NCI-H446 (cell line): ENCODE measurements at regions not wholly inside any gene's neighbourhood (a gene's known extent, or its start where the extent isn't known, plus 50 kb on each side); places are given as distances from the start of the nearest gene placed in this dataset.

Experiments
- DNase-seq, 2 experiments: peaks; one replicate each; lab custom pipeline; 2025; lab: John Stamatoyannopoulos, UW

DNA sequence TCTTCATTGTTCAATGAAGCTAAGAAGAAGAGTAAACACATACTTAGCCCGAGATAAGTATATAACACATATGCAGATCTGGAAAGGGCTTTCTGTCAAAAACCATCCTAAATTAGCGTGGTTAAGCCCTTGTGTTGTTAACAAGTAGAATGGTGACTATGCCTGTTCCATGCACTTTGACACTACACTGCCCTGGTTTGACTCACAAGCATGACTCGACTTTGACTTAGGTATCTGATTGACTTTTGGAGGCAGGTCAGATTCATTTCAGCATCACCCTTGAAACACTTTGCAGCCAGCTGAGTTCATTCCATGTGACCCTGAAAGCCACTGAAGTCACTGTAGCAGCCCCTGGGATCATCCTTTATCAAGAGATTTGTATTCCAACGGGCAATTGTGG is 239.8 kb downstream of the TBX18 start:
- no peak for DNase-seq

DNA sequence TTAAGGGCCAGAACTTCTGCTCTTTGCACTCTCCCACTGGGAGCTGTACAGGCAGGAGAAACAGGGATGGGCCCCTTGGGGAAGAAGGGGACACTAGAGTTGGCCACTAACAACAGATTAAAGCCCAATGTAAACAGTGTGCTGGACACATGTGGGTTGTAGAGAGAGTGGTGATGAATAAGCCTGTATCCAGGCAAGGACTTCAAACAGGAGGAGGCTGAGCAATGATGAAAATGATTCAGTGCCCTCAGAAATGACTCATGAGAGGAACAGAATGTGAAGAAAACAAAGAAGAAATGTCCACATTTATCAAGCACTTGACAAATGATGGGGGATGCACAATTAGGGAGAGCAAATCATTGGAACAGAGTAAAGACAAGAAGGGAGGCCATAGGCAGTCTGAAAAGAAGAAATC is 242.3 kb downstream of the TBX18 start:
- DNase-seq, result no peak

DNA sequence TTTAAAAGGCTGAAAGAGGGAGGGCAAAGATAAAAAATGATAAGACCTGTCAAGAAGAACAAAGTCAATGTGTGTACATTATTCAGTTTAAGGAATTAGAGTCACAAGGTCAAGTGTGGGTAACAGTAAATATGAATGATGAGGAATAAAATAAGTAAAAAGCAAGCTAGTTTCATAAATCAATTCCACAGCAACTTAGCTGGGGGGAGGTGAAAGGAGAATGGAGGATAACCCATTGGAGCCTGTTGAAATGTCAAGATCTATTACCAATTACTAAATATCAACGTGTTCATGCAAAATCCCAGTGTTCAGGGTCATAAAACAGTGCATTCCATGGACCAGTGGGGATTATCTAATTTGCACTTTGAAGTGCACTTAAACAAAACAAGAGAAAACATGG is 242.9 kb downstream of the TBX18 start:
- no peak for DNase-seq

DNA sequence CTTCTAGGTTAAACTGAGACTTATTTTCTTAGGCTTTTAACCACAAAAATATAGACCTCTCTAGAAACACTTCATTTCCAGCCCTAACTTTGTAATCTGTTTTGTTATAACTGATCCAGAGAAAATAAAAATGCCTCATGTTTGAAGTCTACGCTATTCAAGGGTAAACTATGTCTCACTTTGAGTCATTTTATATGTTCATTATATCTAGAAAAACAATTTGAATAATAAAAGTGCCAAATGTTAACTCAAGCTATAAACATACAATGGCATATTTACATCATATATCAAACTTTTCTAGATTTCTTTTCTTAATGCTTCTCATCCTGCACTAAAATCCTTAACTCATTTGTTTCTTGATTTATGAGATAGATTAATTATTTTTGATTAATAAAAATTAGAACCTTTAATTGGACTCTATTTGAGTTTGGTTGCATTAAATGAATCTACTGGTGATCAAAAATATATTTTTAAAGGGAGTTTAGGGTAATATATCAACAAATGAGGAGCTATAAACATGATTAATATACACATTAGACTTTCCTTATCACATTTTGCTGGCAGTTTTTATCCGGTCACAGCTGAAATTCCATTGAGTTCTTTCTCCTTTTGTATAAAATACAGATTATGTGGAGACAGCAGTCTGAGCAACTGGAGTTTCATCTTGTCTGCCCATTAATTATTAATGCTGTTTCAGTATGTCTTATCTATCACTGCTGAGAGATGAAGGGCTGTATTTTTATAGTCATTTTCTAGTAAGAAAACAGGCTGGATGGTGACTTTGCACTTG is 246.5 kb downstream of the TBX18 start:
- no peak for DNase-seq

DNA sequence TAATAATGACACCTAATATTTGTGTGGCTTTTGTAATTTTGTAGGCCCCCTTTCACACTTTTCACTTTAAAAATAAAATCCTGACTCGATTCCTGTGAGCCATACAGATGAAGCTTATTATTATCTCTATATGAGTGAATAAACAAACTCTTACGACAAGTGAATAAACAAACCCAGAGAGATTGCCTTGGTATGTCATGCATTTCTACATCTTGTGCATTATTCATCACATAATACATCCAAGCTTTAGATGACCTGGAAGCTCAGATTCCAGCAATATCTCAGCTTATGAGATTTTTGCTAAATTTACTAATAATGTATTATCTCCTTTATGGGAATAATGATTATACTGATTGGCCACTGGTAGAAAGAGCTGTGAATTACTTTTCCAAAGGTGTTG is 248.2 kb downstream of the TBX18 start:
- no peak for DNase-seq

DNA sequence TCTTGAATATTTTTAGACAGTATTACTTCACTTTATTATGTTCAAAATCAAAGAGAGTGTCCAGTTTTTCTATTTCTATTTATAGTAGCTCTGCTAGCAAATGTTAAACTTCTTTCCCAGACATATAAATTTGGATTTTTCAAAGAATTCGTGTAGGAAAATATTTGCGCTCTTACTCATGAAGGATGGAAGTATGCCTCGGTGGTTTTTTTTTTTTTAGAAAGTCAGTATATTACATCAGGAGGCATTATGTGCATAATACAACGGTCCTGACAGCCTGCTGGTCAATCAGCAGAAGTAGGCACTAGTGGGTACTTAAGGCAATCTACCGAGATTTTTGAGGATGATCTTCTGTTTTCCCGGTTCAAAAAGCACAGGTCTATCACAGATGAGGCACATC is 249.3 kb downstream of the TBX18 start:
- no peak for DNase-seq

DNA sequence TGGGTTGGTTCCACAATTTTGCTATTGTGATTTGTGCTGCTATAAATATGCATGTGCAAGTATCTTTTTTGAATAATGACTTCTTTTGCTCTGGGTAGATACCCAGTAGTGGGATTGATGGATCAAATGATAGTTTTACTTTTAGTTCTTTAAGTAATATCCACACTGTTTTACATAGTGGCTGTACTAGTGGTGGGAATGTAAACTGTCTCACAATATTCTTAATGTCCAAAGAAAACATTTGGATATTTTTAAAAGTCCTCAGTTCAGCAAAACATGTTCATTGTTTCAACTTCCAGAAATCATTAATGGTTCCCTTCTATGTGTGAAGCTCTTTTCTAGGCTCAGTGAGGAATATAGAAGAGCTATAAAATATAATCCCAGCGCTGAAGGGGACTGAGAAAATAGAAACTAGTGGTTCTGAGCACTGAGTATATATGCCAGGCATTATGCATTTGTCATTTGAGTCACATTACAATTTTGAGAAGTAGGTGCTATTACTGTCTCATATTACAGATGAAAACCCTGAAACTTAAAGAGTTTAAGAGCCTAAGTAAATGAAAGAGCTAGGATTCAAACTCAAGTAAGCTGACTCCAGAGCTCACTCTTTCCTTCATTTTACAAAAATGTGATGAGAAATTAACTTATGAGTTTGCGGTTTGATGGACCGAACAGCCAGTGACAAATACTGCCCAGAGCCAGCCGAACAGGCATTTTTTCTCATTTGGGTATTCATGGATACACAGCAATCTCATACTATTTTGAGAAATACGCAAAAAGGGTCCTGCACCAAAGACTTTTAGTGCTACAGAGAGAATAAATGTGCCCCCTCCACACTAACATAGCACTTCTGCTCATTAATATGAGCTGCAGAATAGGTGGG is 250.1 kb downstream of the TBX18 start:
- no peak for DNase-seq

DNA sequence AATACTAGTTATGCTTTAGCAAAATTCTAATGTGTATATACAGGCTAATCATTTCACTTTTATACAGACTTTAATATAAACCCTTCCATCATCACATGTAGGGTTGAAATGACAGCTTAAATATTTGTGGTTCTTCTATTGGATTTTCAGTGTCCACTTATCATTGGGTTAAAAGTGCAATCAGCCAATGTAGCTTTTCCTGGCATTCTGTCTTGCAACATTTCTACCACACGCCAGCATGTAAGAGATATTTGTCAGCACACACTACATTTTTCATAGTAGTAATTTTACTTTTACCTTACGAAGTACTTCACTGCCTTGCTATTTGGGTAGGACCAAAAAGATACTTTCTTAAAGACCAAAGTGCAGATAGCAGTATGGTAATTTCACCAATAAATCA is 252.0 kb downstream of the TBX18 start:
- no peak for DNase-seq

DNA sequence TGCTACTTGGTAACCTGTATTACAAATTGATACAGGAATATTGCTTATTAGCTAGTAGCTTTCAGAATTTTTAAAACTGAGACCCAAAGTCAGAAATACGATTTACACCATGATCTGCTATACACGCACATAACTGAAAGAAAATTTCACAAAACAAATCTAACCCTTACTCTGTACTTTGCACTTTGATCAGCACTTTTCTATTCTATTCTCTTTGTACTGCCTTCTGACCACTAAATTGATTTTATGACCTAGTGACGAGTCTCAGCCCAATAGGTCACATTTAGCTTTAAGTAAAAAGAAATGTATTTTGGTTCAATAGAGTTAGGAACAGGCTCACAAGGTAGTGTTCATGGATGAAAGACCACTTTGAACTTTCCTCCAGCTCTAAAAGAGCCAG is 252.5 kb downstream of the TBX18 start:
- no peak for DNase-seq

DNA sequence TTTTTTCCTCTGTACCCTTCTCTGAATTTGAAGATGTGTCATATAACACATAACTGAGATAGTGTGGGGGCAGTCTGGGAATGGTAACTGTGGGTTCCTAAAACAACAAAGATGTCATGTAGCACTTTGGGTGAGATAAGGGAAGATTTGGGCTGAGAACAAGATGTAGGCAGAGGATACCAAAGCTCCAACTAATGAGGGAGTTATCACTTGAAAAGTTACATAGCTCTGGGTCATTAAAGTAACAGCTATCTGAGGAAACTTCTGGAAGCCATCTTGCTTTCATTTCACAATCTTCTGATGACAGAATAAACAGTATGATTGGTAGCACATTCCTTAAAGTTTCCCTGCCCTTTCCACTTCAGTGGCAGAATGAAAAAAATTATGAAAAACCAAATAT is 255.4 kb downstream of the TBX18 start:
- no peak for DNase-seq

DNA sequence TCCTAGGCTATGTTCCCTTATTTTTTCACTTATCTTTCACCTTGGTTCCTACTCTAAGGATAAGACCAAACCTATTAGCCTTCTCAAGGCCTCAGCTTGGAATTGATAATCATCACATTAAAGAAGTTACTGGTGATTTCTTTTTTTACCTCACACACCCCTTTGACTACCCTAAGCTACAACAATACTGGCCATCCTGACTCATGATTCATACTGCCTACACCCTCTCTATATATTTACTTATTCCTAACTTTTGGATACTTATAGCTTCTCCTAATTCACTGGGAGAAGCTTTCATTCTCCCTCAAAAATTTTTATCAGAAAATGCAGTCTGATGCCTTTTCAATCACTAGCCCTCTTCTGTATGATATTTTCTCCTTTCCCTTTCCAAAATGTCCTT is 256.1 kb downstream of the TBX18 start:
- DNase-seq, result no peak

DNA sequence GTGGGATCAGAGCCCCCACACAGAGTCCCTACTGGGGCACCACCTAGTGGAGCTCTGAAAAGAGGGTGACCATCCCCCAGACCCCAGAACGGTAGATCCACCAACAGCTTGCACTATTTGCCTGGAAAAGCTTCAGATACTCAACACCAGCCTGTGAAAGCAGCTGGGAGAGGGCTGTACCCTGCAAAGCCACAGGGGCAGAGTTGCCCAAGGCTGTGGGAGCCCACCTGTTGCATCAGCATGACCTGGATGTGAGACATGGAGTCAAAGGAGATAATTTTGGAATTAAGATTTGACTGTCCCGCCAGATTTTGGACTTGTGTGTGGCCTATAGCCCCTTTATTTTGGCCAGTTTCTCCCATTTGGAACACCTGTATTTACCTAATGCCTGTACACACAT is 260.4 kb downstream of the TBX18 start:
- no peak for DNase-seq

DNA sequence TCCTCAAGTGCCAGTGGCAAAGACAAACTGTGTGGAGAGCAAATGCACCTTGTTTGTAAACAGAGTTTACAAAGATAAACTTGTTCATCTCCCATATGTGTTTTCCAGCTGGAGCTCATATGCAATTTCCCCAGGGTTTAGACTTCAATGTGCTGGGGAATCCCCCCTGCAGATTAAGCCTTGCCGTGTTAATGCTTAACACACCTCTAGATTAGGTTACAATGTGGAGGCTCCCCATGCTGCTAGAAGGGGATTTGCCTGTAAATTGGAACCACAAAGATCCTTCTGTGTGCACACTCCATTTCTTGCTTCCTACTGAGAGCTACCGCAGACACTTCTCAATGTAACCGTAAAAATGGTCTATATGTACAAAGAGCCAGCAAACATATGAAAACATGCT is 263.1 kb downstream of the TBX18 start:
- no peak for DNase-seq

DNA sequence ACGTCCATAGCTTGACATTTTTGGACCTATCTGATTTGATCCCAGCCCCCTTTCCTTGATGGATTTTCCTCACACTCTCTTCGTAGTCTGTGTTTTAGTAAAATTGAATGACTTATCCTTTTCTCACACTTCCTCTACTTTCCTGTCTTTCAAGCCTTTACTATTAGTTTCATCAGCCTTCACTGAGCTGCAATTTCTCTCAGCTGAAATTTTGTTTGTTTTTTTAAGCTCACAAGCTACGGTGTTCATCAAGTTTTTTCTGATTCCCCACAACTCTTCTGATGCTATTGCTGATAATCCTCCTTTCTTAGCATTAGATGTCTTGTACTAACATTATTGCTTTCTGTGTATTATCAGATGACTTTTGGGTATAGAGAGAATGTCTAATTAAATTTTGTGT is 263.7 kb downstream of the TBX18 start:
- no peak for DNase-seq

DNA sequence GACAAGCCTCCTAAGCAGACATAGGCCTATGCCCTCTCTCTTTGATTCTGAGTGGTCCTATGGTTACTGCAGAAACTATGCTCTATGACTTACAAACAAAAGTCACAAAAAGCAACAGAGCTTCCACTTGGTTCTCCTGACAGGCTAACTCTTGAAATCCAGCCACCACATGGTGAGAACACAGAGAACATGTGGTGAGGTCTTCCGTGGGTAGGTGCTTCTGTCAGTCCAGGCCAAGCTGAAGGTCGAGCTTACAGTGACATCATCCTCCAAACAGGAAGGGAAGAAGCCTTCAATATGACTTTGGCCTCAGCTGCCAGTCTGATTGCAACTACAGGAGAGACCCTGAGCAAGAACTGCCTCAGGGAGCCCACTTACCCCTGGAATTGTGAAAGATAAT is 265.5 kb downstream of the TBX18 start:
- DNase-seq, result no peak

DNA sequence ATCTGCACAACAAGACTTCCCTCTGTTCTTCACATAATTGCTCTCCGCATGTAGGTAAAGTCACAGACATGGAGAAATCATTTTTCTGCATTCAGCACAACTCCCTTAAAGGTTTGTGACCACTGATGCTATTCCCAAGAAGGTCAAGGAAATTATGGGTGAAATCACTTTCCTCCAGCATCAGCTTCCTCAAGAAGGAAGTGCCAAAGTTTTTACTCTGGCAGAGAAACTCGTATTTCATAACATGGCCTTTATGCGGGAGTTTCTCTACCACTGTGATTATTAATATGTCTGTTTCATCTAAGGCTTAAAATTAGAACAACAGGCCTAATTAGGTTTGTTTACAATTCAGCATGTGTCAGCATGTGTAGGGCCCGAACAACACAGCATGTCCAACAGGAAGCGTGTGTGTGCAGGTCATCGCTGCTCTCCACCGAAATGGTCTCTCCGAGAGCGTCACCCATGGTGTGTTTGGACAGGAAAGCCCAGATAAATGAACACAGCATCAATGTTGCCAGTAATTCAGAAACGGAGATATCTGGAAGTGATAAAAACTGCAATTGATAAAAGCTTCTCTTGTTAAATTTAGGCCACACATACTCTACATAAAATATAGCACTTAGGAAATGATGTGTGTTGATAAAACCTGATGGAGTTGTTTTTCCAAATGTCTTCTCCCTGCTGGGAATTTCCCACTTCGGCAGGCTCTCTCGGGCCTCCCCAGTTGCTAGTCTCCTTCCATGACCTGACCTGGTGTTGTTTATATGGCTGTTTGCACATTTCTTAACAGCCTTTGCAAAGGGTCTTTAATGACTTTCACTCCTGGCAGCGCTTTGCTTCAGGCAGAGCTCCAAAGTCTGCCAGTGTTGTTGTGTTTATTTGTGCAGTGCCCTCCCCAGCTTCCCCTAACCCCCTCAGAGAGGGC is 265.1 kb upstream of the CEP162 start:
- DNase-seq, result no peak

DNA sequence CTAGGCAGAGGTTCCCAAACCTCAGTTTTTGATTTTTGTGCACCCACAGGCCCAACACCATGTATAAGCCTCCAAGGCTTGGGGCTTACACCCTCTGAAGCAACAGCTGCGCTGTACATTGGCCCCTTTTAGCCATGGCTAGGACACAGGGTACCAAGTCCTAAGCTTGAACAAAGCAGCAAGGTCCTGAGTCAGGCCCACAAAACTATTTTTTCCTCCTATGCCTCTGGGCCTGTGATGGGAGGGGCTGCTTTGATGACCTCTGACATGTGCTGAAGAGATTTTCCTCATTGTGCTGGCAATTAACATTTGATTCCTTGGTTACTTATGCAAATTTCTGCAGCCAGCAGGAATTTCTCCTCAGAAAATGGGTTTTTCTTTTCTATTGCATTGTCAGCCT is 262.2 kb upstream of the CEP162 start:
- no peak for DNase-seq

DNA sequence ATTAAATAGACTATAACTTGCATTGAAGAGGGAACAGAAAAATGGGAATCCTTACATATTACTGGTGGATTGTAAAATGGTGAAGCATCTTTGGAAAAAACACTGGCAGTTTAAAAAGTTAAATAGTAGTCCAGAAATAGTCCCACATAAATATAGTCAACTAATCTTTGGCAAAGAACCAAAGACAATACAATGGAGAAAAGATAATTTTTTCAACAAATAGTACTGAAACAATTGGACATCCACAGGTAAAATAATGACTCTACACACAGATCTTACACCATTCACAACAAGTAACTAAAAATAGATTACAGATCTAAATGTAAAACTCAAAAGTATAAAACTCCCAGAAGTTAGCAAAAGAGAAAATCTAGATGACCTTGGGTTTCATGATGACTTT is 259.1 kb upstream of the CEP162 start:
- DNase-seq, result no peak

DNA sequence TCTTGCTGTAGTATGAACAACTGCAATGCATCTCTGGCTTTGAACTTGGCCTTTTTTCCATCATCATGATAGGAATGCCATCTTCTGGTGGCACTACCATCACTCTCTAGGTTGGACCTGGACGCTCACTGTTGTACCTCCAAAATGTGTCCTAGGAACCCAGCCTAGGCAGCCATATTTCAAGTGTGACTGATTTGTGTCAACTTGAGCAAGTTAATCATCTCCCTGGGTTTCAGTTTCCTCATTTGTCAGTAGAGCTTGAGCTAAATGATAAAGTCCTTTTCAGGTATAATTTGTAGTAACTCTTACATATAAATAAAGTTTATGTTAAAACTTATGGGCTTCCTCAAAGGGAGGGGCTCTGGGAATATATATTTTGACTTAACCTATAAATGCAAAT is 241.7 kb upstream of the CEP162 start:
- no peak for DNase-seq

DNA sequence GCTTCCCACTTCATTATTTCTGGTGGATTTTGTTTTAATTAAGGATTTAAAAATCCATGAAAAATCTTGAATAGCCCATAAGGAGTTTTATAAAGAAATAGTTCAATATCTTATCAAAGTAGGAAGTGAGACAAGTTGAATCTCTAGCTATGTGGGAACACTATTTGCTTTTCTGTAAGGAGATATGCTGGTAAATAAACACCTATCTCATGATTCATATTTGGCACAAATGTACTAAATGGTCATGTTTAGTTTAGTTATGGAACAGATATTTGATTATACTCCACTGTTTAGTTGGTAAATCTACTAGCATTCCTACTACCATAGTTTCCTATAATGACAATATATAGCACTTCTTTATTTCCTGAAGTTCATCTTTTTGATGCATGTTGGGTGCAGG is 239.9 kb upstream of the CEP162 start:
- DNase-seq, result no peak

DNA sequence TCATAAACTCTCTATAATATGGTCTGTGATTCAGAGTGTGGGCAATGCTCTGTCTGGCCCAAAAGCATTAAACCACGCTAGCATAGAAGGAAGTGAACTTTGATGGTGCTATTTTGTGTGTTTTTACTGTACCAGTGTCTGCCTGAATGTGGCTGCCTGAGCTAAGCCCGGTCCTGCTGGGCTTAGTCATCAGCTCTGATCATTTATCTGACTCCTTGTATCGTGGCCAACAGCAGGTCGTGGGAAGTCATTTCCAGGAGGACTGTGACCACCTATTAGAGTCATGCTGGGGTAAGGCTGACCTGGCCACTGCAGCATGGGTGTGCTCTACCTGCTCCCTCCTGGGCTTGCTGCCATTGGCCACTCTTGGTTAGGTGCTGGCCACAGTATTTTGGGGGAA is 239.1 kb upstream of the CEP162 start:
- no peak for DNase-seq

DNA sequence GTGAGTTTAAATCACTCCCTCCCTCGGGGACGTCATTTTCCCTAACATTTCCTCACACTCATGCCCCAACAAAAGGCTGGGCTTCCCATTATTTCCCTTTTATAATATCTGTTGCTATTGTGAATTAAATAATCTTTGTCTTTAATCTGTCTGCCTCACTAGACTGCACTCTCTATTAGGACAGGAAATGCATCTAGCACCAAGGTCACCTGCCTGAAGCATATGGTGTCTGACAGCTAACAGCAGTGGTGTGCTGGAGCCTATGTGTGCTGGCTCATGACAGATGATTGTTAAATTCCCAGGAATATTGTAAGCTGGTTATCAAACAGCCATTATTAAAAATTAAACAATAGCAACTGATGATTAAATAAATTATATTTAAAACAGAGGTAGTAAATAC is 237.0 kb upstream of the CEP162 start:
- no peak for DNase-seq
